AG09309 (cell line): ENCODE measurements at regions not wholly inside any gene's neighbourhood (a gene's known extent, or its start where the extent isn't known, plus 50 kb on each side); places are given as distances from the start of the nearest gene placed in this dataset.
A peak's percentile ranks its signal among the peaks of the same experiment; 100 is the strongest.

Experiments used
- DNase-seq: peaks from one replicate; pipeline ENCODE4 v3.0.0-alpha.2; 2010; ENCODE audit warnings: low read depth
- H3K4me3 ChIP-seq: 2 replicates; pipeline ENCODE4 v1.5.1; 2011; ENCODE audit warnings: mild to moderate bottlenecking, low read depth, low read length, moderate library complexity; ENCODE audit not compliant: control insufficient read depth
- TF ChIP-seq, protein P1 (sequence below): IDR thresholded peaks from 2 replicates; pipeline ENCODE4 v1.5.1; 2011; ENCODE audit warnings: mild to moderate bottlenecking, low read depth, low read length, inconsistent platforms; ENCODE audit not compliant: insufficient read depth, control insufficient read depth; ENCODE audit errors: missing control alignments

DNA sequence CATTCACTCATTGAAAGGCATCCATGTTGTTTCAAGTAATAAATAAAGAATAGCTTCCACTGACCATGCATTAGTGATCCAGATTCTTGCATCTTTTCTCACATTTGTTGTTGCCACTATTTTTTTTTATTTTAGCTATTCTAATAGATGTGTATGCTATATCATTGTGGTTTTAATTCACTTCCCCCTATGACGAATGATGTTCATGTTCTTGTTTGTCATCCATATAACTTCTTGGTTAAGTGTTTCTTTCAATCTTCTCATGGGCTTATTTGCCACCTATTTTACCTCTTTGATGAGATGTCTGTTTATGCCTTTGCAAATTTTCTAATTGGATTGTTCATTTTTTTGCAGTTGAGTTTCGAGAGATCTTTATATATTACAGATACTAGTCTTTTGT is 681.2 kb downstream of the HDGFL1 start:
- DNase-seq = no peak
- H3K4me3 ChIP-seq = no peak overlapping the region
- TF ChIP-seq, protein P1, sequence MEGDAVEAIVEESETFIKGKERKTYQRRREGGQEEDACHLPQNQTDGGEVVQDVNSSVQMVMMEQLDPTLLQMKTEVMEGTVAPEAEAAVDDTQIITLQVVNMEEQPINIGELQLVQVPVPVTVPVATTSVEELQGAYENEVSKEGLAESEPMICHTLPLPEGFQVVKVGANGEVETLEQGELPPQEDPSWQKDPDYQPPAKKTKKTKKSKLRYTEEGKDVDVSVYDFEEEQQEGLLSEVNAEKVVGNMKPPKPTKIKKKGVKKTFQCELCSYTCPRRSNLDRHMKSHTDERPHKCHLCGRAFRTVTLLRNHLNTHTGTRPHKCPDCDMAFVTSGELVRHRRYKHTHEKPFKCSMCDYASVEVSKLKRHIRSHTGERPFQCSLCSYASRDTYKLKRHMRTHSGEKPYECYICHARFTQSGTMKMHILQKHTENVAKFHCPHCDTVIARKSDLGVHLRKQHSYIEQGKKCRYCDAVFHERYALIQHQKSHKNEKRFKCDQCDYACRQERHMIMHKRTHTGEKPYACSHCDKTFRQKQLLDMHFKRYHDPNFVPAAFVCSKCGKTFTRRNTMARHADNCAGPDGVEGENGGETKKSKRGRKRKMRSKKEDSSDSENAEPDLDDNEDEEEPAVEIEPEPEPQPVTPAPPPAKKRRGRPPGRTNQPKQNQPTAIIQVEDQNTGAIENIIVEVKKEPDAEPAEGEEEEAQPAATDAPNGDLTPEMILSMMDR = no peak

DNA sequence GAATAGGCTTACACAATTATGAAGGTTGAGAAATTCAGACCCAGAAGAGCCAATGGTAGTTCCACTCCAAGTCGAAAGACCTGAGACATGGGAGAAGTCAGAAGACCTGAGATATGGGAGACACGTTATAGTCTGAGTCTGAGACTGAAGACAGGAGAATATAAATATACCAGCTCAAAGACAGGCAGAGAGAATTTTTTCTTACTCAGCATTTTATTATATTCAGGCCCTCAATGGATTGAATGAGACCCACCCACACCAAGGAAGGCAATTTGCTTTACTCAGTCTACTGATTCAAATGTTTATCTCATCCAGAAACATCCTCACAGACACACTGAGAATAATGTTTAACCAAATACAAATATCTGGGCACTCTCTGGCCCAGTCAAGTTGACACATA is 693.5 kb downstream of the HDGFL1 start:
- H3K4me3 ChIP-seq = no peak overlapping the region
- no peak for DNase-seq
- TF ChIP-seq, protein P1 = no peak

DNA sequence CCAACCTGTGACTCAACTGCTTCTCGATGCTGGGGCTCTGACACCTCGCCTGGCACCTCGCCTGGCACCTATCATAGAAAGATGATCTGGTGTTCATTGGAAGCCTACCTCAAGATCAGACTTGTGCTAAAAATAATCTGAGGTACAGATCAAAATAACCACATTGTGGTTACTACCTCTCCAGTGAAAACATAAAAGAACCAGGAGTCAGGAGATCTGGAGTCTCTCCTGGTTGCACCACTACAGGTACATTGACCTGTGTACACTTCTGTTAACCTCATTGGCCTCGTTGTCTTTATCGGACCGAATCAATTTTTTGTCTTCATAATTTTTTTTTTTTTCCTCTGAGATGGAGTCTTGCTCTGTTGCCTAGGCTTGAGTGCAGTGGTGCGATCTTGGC is 695.9 kb downstream of the HDGFL1 start:
- TF ChIP-seq, protein P1 = no peak
- no peak for DNase-seq
- no peak overlapping the region for H3K4me3 ChIP-seq

DNA sequence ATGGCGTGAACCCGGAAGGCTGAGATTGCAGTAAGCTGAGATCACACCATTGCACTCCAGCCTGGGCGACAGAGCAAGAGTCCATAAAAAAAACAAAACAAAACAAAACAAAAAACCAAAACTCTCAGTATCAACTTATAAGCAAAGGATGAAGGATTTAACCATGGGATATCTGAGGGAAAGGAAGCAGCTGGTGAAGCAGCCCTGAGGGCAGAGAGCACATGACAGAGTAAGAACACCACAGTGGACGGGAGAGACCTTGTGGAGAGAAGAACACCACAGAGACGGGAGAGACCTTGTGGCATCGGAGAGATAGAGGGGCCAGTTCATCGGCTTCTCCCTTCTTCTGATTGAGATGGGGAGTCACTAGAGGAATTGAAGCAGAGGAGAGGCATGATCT is 697.2 kb downstream of the HDGFL1 start:
- TF ChIP-seq, protein P1 = no peak

DNA sequence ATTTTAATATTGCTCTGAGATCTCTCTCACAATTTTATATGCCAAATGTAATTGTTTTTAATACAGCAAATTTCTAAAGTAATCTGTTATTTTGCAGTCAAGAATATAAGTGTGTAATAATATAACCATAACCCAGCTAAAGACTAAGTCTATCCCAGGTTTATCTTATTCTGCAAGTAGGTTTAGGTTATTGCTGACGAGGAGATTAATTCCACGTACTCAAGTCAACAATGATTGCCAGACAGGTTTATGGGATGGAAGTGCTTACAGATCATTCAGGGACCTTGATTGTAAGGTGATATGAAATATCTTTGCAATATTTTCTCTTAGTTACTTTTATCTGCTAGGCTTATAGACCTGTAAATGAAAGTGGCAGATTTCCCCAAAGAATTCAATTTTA is 698.3 kb downstream of the HDGFL1 start:
- no peak overlapping the region for H3K4me3 ChIP-seq
- no peak for DNase-seq
- TF ChIP-seq, protein P1 = no peak

More for the DNA sequence above, 697.2 kb downstream of the HDGFL1 start:
- no peak for DNase-seq
- H3K4me3 ChIP-seq = no peak overlapping the region

DNA sequence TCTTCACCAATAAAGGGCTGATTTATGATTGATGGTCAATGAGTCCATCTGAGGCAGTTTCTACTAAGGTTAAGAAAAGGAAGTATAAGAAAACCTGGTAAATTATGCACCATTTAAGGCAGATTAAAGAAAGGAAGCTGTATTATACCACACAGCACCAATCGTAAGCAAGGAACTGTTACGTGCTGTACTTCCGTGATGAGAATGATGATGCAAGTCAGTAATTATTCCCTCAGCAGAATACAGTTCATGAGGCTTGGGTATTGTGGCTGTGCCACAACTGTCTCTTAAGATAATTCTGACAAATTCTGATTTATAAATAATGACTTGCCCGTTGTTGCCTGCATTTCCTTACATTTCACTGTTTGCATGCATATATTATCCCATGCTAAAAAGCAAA is 699.0 kb downstream of the HDGFL1 start:
- TF ChIP-seq, protein P1 = no peak
- H3K4me3 ChIP-seq = no peak overlapping the region
- no peak for DNase-seq

DNA sequence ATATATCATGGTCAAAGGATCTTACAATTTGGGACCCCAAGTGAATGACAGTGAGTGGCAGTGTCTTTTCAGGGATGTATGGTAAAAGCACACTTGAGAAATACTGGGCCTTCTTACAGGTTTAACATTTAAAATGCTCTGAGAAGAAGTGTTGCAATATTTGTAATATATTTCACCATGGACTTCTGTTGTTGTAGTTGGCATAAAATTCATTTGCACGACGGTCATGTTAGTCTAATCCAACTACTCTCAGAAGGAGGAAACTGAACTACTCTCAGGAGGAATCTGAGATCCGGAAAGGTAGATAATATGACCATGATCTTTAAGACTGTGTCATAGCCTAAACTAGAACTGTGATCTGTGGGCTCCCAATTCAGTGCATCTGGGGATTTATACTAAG is 700.1 kb downstream of the HDGFL1 start:
- TF ChIP-seq, protein P1 = no peak
- H3K4me3 ChIP-seq = no peak overlapping the region
- peak; percentile 20 for DNase-seq
